ENCODE measurements at regions not wholly inside any gene's neighbourhood (a gene's known extent, or its start where the extent isn't known, plus 50 kb on each side); places are given as distances from the start of the nearest gene placed in this dataset.
"Not testable (repeated sequence)": the region's sequence is repeated elsewhere in the genome, so short reads cannot be mapped to it uniquely, and the experiment has no call there.

GRCh38 chr17:70479779-70480178, 310.4 kb downstream of the KCNJ2 start:
- ATAC-seq: no peak
- intact Hi-C loops (cut with DNase I): no loop called here
- DNase-seq (ENCODE audit: low spot score): no peak

DNA sequence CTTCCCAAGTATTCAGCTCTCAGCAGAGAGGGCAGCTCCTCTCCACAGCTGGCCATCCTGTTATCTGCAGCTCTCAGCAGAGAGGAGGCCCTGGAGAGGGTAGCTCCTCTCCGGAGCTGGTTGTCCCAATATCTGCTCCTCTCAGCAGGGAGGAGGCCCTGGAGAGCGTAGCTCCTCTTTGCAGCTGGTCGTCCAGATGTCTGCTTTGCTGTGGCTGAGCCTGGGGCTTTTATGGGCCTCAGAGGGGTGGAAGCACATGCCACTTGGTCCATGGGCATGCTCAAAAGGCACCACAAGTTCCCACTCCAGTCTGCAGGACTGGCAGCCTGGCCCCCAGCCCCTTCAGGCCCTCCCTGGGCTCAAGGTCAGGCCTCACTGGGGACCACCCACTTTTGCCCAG, 314.3 kb downstream of the KCNJ2 start:
- intact Hi-C loops (cut with DNase I): no loop called here
- no peak for DNase-seq (ENCODE audit: low spot score)
- no peak for ATAC-seq

GRCh38 chr17:70484050-70484449, 314.7 kb downstream of the KCNJ2 start:
- intact Hi-C loops (cut with DNase I): no loop called here
- DNase-seq (ENCODE audit: low spot score): no peak
- ATAC-seq: no peak

- intact Hi-C loops (cut with DNase I): no loop called here
- no peak for ATAC-seq
- DNase-seq (ENCODE audit: low spot score): no peak
Measured at GRCh38 chr17:70484496-70484895, 315.2 kb downstream of the KCNJ2 start.

DNA sequence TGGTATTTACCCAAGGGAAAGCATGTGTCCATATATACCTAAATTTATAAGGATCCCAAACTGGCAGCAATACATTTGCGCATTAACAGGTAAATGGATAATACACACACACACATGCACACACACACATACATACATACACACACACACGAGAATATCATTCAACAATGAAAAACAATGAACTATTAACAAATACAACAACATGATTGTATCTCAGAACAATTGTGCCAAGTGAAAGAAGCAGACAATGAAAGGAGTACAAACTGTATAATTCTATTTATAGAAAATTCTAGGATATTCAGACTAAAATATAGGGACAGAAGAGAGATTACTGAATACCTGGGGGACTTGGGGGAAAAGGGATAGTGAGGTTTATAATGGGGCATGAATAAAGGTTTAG, 323.0 kb downstream of the KCNJ2 start:
- DNase-seq (ENCODE audit: low spot score): no peak
- intact Hi-C loops (cut with DNase I): no loop called here
- no peak for ATAC-seq

DNA sequence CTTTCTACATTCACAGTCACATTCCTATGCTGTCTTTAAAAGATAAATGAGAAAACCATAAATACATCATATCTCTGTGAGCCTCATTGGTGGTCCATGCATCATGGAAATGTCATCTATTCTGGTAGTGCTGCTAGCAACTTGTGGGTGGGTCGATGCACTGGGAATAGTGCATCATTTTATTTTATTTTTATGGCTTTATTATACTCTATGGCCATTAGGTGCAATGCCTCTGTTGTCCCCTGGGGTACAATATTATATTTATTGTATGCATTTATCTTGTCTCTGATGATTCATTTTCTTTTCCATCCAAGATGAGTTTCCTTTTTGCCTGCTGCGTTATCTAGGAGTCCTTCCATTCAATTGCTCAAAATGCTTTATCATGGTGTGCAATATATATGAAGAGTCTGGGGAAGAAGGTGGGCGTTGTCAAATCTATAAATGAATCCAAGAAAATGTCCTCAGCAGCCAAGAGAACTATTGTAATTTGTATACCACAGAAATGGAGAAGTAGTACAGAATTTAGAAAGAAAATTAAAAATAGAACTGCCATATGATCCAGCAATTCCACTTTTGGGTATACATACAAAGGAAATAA, 324.0 kb downstream of the KCNJ2 start:
- ATAC-seq: no peak
- DNase-seq (ENCODE audit: low spot score): no peak
- intact Hi-C loops (cut with DNase I): no loop called here

GRCh38 chr17:70498631-70499030, 329.3 kb downstream of the KCNJ2 start:
- DNase-seq (ENCODE audit: low spot score): no peak
- ATAC-seq: no peak
- intact Hi-C loops (cut with DNase I): no loop called here

GRCh38 chr17:70499067-70499786, 329.9 kb downstream of the KCNJ2 start:
- DNase-seq (ENCODE audit: low spot score) (no peak), ATAC-seq (peak; percentile 61)
- intact Hi-C loops (cut with DNase I): no loop called here

- DNase-seq (ENCODE audit: low spot score) (no peak), ATAC-seq (no peak)
- intact Hi-C loops (cut with DNase I): no loop called here
Measured at GRCh38 chr17:70503449-70503848, 334.1 kb downstream of the KCNJ2 start.

DNA sequence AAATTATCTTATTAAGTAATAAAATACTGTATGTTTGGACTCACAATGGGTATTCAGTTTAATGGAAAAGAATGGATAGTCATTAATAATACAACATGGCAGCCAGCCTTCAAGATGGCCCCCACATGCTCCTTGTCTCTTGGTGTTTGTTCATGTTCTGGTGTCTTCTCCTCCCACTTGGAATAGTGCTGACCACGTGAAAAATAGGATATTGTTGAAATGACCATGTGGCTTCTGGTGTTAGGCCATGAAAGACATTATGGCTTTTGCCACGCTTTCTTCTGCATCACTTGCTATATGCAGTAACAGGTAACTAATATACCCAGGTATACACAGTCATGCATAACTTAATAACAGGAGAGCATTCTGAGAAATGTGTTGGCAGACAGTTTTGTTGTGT, 341.0 kb downstream of the KCNJ2 start:
- ATAC-seq (no peak), DNase-seq (ENCODE audit: low spot score) (no peak)
- intact Hi-C loops (cut with DNase I): no loop called here

DNA sequence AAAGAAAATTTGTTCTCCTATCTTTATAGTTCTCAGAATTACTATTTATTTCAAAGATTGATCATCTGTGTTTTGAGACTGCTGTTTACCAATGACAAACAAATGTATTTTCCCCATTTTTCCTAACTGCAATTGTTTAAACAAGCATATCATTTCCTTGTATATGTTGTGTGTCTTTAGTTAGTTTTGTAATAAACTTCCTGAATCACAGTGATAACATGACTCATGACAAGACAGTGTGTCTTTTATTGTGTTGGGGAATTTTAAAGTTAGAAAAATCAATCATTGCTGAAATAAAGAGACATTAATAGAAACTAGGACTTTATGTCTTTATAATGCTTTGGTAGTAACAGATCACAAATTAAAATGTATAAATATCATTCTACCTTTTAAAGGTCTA, 348.5 kb downstream of the KCNJ2 start:
- no peak for DNase-seq (ENCODE audit: low spot score)
- intact Hi-C loops (cut with DNase I): no loop called here
- ATAC-seq: no peak

GRCh38 chr17:70519300-70519699, 350.0 kb downstream of the KCNJ2 start:
- intact Hi-C loops (cut with DNase I): no loop called here
- ATAC-seq (no peak), DNase-seq (ENCODE audit: low spot score) (no peak)

GRCh38 chr17:70520447-70520846, 351.1 kb downstream of the KCNJ2 start:
- no peak for DNase-seq (ENCODE audit: low spot score)
- intact Hi-C loops (cut with DNase I): no loop called here
- ATAC-seq: no peak

- DNase-seq (ENCODE audit: low spot score) (no peak), ATAC-seq (no peak)
- intact Hi-C loops (cut with DNase I): no loop called here
Measured at GRCh38 chr17:70520956-70521355, 351.6 kb downstream of the KCNJ2 start.

DNA sequence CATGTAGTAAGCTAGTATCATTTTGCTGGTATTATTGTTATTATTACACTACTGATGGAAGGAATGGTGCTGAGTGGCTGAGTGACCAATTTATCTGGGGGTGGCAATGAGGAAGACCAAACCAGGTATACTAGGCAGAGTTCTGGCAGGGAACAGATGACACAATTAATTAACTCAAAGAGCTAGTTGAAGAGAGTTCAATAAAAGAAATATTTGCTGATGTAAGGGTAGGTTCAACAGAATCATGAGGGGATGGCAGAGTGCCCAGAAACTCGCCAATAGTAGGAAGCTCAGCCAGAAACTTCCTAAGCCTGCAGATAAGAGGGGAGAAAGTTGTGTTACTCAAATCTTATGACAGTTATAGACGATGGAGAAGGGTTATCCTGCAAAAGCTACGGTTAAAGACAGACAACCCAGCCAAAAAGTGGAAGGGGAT, 352.5 kb downstream of the KCNJ2 start:
- ATAC-seq (no peak), DNase-seq (ENCODE audit: low spot score) (peak; percentile 71)
- intact Hi-C loops (cut with DNase I): no loop called here

DNA sequence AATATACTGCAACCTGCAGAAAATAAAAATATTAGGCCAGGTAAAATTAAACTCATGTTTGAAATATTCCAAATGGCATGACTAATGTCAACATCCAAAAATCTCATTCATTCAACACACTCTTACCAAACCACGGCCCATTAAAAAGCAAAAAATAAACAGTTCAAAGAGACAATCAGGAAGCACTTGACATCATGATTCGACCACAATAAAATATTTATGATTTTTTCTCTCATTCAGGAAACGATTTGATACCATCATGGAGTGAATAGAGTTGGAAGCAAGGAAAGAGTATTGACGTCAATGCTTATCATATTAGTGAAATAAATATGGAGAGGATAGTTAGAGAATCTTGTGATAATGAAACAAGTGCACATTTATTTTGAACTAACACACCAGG, 354.1 kb downstream of the KCNJ2 start:
- intact Hi-C loops (cut with DNase I): no loop called here
- ATAC-seq (no peak), DNase-seq (ENCODE audit: low spot score) (no peak)

DNA sequence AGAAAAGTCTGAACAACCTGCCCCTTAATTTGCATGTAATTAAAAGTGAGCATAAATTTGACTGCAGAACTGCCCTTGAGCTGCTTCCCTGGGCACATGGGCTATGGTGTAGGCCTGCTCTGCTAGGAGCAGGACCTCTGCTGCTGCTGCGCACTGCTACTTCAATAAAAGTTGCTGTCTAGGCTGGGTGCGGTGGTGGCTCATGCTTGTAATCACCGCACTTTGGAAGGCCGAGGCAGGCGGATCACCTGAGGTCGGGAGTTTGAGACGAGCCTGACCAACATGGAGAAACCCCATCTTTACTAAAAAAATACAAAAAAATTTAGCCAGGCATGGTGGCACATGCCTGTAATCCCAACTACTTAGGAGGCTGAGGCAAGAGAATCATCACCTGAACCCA, 355.7 kb downstream of the KCNJ2 start:
- intact Hi-C loops (cut with DNase I); ATAC-seq; DNase-seq (ENCODE audit: low spot score): not testable (repeated sequence)

- DNase-seq (ENCODE audit: low spot score): no peak
- intact Hi-C loops (cut with DNase I): no loop called here
Measured at GRCh38 chr17:70525961-70526360, 356.6 kb downstream of the KCNJ2 start.

GRCh38 chr17:70527364-70527888, 358.1 kb downstream of the KCNJ2 start:
- intact Hi-C loops (cut with DNase I): no loop called here
- DNase-seq (ENCODE audit: low spot score) (no peak), ATAC-seq (peak; percentile 34)

More at GRCh38 chr17:70525961-70526360, 356.6 kb downstream of the KCNJ2 start:
- no peak for ATAC-seq

- intact Hi-C loops (cut with DNase I): no loop called here
- ATAC-seq: no peak
- no peak for DNase-seq (ENCODE audit: low spot score)
Measured at GRCh38 chr17:70533427-70533826, 364.1 kb downstream of the KCNJ2 start.

DNA sequence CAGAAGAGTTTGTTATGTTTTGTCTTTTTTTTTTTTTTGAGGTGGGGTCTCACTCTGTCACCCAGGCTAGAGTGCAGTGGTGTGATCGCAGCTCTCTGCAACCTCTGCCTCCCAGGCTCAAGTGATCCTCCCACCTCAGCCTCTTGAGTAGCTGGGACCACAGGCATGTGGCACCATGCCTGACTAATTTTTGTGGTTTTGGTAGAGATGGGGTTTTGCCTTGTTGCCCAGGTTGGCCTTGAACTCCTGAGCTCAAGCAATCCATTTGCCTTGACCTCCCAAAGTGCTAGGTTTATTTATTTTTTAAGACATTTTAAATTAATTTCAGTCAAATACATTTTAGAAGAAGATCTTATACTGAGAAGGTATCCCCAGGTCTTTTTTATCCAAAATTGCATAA, 366.7 kb downstream of the KCNJ2 start:
- intact Hi-C loops (cut with DNase I): no loop called here
- DNase-seq (ENCODE audit: low spot score): no peak
- no peak for ATAC-seq

All from sciatic nerve (tissue), 2 donors.